Stimulated activated CD4-positive, alpha-beta T cell treated with anti-CD3 and anti-CD28 coated beads, Interleukin-2, amount 100 ng/mL, for 4 hours (primary cell): ENCODE measurements at regions not wholly inside any gene's neighbourhood (a gene's known extent, or its start where the extent isn't known, plus 50 kb on each side); places are given as distances from the start of the nearest gene placed in this dataset.

Experiments
- DNase-seq: peaks from one replicate; pipeline ENCODE4 v3.0.0-alpha.2; 2020; ENCODE audit warnings: low read depth

GRCh38 chr10:31709476-31709875 is 219.2 kb downstream of the ARHGAP12 start:
- no peak for DNase-seq

DNA sequence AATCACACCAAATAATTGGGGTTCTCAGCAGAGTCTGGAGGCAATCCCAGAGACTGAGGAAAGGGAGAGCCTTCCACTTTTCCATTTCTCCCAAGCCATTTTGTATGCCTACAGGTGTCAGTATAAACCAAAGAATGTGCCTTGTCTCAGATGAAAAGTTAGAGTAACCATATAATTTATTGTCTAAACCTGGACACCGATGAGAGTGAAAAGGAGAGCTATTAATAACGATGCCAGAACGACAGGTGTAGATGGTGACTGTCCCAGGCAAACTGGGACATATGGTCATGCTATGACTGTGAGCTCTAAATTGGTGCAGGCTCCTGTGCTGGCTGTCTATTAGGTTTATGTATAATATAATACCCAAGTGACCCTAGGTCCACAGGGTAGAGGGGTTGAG is 219.6 kb downstream of the ARHGAP12 start:
- no peak for DNase-seq

DNA sequence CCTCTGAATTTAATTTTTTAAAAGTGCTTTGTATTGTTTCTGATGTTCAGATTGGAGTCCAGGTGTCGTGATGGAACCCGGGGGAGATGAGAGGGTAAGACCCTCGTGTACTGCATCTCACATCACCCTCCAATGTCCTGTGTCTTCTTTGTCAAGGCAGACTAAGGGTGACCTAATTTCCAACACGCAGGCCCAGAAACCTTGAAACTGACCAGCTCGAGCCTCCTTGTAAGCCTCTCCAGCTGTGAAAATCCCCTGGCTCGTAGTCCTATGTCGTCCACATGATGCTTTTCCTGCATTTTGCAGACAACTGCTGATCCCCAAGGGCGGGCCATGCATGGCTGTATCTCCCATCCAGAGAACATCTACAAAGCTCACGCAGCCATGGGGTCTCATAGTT is 220.2 kb downstream of the ARHGAP12 start:
- DNase-seq = no peak

DNA sequence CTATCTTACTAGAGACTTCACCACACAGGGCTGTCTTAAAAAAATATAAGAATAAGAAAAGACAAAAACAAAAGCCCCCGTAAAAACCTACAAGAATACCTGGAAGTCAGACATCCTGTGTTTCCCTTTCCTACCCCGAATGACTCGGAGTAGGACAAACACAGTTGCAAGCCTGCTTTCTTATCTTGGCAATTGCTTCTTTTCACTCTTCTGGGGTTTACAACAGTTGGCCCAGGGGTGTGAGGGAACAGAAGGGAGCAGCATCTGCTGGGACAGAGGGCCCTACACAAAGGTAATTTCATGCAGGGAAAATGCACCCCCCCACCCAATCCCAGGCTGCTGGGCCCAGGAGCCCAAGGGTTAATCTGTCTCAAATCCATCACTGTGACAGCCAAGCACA is 220.6 kb downstream of the ARHGAP12 start:
- no peak for DNase-seq

DNA sequence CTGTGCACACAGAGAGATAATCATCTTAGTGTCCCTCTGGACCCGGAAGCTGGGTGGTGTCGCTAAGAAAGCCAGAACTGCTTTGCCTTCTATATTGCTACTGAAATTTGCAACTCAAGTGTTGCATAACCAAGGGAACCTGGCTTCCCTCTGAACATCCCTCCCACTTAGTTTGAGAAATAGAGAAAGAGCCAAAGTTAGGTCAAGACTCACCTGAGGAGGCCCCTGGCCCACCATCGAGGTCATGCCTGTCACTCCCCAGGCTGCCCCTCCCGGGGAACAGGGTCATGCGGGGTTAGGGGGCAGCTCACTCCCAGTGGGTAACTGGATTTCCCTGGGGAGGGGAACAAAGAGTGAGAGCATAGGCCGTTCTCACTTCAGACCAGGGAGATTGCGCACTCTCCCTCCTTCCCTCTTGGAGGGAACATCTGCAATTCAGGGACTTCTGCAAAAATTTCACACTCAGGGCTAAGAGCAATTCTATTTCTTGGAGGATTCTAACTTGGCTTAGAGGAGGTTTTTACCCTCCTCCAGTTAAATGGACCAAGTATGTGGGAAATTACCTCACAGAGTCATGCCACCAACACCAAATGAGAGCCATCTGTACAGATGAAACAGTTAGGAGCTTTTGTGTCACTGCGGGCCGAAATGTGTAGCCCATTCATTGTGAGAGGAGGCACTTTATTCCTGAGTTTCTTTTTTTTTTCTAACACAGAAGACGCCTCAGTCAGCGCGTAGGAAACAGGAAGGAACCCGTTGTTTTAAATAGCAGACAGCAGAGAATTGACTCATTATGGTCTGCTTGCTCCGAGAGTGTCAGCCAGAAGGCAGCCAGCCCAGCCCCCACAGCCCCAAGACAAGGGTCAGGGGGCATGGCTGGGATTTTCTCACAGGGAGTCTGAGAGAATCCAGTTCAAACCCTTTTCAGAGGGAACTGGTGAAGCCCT is 221.3 kb downstream of the ARHGAP12 start:
- peak; percentile 18 for DNase-seq

DNA sequence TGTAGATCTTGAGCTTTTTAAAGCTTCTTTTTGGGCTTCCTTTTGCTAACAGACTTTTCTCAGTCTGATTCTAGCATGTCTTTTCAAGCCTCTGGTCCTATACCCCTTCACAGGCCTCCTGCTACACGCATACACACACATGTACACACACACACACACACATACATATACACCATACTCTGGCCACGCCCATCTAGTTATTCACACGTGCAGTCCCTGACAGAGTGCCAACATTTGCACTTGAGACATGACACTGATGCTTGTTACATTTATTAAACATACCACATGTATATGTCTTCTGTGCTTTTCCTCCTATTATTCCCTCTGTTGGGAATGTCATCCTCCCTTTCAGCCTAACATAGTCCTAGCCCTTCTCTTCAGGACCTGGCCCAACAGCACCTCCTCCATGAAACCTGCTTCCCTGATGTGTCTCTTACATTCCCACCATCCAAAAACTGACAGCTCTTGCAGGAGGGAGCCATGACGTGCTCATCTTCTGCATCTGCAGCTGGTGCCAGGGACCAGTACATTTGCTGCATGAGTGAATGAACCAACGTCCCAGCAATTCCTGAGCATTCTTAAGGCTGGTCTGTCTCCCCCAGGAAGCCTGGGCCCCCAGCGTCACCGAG is 222.1 kb downstream of the ARHGAP12 start:
- DNase-seq = no peak

GRCh38 chr10:31705136-31705535 is 223.5 kb downstream of the ARHGAP12 start:
- DNase-seq = no peak

DNA sequence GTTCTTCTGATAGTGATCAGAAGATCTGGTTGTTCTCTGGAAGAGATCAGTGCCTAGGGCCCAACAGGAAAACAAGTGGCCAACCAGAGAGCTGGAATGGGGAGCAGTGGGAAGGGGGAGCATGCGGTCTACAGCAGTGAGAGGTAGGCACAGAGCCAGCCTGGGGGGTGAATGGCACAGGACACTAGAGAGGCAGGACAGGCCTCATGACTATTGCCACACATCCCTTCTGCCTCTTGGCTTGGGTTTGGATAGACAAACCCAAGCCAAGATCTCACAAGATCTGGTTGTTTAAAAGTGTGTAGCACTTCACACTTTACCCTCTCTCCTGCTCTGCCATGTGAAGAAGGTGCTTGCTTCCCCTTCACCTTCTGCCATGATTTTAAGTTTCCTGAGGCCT is 224.4 kb downstream of the ARHGAP12 start:
- DNase-seq = no peak

DNA sequence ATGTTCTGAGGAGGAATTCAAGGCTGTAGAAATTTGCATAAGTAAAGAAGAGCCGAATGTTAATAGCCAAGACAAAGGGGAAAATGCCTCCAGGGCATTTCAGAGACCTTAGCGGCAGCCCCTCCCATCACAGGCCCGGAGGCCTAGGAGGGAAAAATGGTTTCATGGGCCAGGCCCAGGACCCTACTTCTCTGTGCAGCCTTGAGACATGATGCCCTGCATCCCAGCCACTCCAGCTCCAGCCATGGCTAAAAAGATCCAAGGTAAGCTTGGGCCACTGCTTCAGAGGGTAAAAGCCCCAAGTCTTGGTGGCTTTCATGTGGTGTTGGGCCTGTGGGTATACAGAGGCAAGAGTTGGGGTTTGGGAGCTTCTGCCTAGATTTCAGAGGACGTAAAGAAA is 225.7 kb downstream of the ARHGAP12 start:
- no peak for DNase-seq

DNA sequence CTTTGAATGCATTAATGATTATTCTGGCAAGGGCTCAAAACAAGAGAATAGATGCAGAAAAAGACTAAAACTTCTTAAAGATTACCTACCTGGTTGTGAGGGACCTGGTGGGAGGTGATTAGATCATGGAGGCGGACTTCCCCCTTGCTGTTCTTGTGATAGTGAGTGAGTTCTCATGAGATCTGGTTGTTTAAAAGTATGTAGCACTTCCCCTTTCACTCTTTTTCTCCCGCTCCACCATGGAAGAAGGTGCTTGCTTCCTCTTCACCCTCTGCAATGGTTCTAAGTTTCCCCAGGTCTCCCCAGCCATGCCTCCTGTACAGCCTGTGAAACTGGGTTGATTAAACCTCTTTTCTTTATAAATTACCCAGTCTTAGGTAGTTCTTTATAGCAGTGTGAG is 226.6 kb downstream of the ARHGAP12 start:
- no peak for DNase-seq

- DNase-seq = no peak
These were observed 227.1 kb downstream of the ARHGAP12 start for GRCh38 chr10:31701546-31701945.

- no peak for DNase-seq
These were observed 228.4 kb downstream of the ARHGAP12 start for GRCh38 chr10:31700181-31700611.

GRCh38 chr10:31698181-31698830 is 230.3 kb downstream of the ARHGAP12 start:
- DNase-seq = no peak

DNA sequence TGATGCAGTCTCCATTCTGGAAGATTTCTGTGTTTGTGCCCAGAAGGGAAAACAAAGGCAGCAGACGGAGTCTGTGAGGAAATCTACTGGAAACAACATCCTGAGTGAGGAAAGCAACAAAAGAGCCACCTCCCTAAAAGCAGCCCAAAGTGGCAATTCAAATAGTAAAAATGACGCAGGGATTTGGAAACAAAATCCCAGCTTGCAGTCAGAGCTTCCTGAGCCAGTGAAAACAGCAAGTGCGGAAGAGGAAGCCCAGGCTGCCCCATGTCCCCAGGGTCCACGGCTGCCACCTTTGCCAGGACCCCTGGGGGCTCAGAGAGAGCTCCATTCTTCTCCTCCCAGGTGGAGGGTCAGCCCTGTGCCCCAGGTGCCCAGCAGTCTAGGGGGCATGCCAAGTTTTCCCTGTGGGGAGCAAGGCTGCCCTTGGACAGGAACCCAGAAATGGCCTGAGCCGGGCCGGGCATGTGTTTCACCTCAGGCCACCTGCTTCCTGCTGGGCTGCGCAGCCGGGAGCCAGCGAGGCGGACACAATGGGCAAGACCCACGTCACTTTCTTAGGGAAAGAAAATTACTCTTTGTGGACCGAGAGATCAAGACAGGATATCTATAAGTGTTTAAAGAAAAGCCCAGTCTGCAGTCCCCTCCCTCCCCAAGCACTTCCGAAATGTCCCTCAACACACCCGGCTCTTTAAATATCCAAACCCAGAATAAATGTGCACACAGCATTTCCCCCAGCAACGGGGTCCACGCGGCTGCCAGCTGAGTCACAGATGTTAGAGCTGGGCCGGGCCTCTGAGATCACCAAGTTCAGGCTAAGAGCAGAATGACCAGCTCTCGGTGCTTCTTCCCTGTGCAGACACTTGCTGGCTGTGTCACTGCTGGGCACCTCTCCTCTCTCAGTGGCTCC is 231.1 kb downstream of the ARHGAP12 start:
- no peak for DNase-seq

GRCh38 chr10:31694929-31695837 is 233.4 kb downstream of the ARHGAP12 start:
- DNase-seq = no peak

DNA sequence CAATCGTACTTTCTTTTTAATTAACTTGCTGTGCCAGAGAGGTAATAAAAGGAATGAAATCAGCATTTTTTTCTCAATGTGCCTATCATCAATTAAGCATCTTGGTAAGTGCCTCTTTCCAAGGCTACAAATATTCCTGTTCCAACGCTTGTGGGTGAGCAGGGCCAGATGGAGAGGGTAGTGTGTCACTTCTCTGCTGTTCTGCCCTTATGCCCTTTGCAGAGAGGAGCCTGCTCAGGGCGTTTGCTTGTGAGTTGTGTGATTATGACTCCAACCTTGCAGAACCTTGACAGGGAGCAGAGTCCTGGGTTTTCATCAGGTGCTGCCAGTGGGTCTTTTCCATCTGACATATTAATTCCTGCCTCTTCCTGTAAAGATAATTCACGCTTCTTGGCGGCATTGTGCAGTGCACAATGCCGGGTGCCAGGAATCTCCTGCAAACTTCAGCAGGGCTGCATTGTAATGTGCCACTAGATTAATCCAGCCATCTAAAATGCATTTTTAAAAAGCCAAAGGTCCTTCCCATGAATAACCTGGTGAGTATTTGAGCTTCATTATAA is 234.4 kb downstream of the ARHGAP12 start:
- DNase-seq = no peak

DNA sequence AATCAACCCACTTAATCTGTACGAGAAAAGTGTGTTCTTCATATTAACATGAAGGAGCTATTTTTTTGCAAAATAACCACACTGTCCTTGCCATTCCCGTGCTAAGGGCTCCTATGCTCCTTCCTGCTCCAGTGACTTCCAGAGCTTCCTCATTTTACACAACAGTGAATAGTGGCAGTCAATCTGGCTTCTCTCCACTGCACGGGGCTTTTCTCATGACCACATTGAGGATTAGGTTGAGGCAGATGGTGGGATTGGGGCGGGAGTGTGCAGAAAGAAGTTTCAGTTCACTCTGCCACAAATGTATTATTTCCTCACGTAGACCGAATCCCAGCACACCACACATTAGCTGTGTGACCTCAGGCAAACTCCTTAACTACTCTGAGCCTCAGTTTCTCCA is 235.1 kb downstream of the ARHGAP12 start:
- no peak for DNase-seq

DNA sequence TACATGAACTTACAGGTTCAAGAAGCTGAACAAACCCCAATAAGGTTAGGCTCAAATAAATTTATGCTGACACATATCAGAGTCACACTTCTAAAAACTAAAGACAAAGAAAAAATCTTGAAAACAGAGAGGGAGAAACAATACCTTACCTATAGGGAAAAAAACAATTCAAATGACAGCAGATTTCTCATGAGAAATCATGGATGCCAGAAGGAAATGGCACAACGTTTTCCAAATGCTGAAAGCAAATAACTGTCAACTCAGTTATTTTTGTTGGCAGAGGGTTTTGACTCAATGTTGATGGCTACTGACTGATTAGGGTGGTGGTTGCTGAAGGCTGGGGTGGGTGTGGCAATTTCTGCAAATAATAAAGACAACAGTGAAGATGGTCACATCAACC is 239.4 kb downstream of the ARHGAP12 start:
- no peak for DNase-seq

GRCh38 chr10:31687663-31688482 is 240.8 kb downstream of the ARHGAP12 start:
- DNase-seq = no peak

DNA sequence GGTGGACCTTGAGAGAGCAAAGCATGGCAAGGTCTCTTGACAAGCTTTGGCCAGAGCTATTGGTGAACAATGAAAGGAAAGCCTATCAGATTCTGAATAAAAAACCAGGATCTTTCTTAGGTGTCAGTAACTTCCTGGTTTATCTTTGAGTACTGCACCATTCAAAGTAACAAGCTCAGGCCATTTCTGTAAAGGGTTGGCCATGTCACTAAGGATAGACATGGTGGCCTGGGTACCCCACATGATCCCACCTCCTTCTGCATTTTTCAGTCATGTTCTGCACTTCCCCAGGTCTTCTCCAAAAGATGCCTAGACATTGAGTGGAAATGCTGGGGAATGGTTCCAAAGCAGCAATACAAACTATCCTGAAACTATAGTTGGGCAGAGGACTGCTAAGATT is 242.0 kb downstream of the ARHGAP12 start:
- no peak for DNase-seq
